GM12878 (cell line): ENCODE measurements at regions not wholly inside any gene's neighbourhood (a gene's known extent, or its start where the extent isn't known, plus 50 kb on each side); places are given as distances from the start of the nearest gene placed in this dataset.

Experiments
- BHLHE40 ChIP-seq, 2 experiments: fragments of 450-650 bp in 1 of 2; IDR thresholded peaks; 2 replicates each; pipeline ENCODE4 v1.6.1; 2011 to 2017; ENCODE audit warnings: low read depth in 2 of 2, borderline replicate concordance in 1 of 2, improper control_type of control experiment in 1 of 2, low read length in 1 of 2, mild to moderate bottlenecking in 1 of 2
- CREB1 ChIP-seq: IDR thresholded peaks from 2 replicates; pipeline ENCODE4 v1.6.1; 2012; ENCODE audit warnings: low read depth, mild to moderate bottlenecking, inconsistent platforms
- CTCF ChIP-seq, 3 experiments: IDR thresholded peaks in 2 of 3; conservative IDR thresholded peaks in 1 of 3; 2 replicates each; pipeline ENCODE4 v1.5.1; 2011; ENCODE audit warnings: low read depth in 3 of 3, low read length in 3 of 3, mild to moderate bottlenecking in 3 of 3, control low read depth in 2 of 3, moderate library complexity in 2 of 3, inconsistent platforms in 1 of 3, mixed read lengths in 1 of 3; ENCODE audit not compliant: control insufficient read depth in 2 of 3, insufficient read depth in 1 of 3; ENCODE audit errors: extremely low read depth in 1 of 3
- E2F8 ChIP-seq: fragments of 450-650 bp; IDR thresholded peaks from 2 replicates; pipeline ENCODE4 v1.6.1; 2018; ENCODE audit warnings: mild to moderate bottlenecking, low read depth, moderate library complexity; ENCODE audit not compliant: partially characterized antibody
- MEF2A ChIP-seq: IDR thresholded peaks from 2 replicates; pipeline ENCODE4 v1.6.1; 2011; ENCODE audit warnings: low read depth, mild to moderate bottlenecking, low read length, moderate library complexity; ENCODE audit not compliant: insufficient read depth
- NKRF ChIP-seq: fragments of 450-650 bp; conservative IDR thresholded peaks from 2 replicates; pipeline ENCODE4 v1.6.1; 2017; ENCODE audit warnings: mild to moderate bottlenecking, moderate library complexity
- PAX8 ChIP-seq: fragments of 450-650 bp; IDR thresholded peaks from 2 replicates; pipeline ENCODE4 v1.6.1; 2017; ENCODE audit warnings: mild to moderate bottlenecking, moderate library complexity
- RAD21 ChIP-seq: IDR thresholded peaks from 2 replicates; pipeline ENCODE4 v1.6.1; 2011; ENCODE audit warnings: mild to moderate bottlenecking, low read depth, low read length, moderate library complexity; ENCODE audit not compliant: insufficient read depth
- ZNF207 ChIP-seq: fragments of 450-650 bp; IDR thresholded peaks from 2 replicates; pipeline ENCODE4 v1.6.1; 2014; ENCODE audit warnings: antibody characterized with exemption, mild to moderate bottlenecking, borderline replicate concordance
- ZNF24 ChIP-seq: fragments of 450-650 bp; IDR thresholded peaks from 2 replicates; pipeline ENCODE4 v1.6.1; 2017; ENCODE audit warnings: antibody characterized with exemption, mild to moderate bottlenecking
- ZZZ3 ChIP-seq: IDR thresholded peaks from 2 replicates; pipeline ENCODE4 v1.6.1; 2011; ENCODE audit warnings: low read depth; ENCODE audit not compliant: control insufficient read depth, insufficient read length

DNA sequence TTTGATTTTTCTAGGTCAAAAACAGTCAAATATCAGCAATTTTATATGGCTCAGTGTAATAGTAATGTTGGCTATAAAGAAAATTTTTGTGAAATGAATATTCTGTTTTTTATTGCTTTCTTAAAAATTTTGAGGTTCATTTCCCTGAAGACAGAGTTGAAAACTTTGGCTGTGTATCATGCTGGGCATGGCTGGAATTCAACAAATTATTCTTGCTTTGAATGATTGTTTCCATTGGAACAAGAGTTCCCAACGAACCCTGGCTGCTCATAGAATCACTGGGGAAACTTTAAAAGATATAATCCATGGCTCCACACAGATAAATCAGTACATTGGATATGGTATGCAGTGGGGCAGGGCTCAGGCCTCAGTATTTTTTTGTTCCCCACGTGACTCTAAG, 118.6 kb downstream of the PLCE1 start (continued):
- no peak for TF ChIP-seq CTCF (IDR thresholded peaks at IDR 0.05 in 2 of 3, conservative IDR thresholded peaks at IDR 0.05 in 1 of 3; ENCODE audit: control insufficient read depth in 2 of 3, extremely low read depth in 1 of 3, insufficient read depth in 1 of 3, low read depth in 3 of 3, low read length in 3 of 3)
- TF ChIP-seq CREB1 = no peak
- no peak for TF ChIP-seq RAD21
- TF ChIP-seq E2F8 = no peak
- no peak for TF ChIP-seq BHLHE40 (IDR thresholded peaks at IDR 0.05; ENCODE audit: borderline replicate concordance in 1 of 2, low read depth in 2 of 2, low read length in 1 of 2)
- no peak for TF ChIP-seq ZNF207
- no peak for TF ChIP-seq PAX8
- no peak for TF ChIP-seq ZNF24
- no peak for TF ChIP-seq MEF2A
- no peak for TF ChIP-seq ZZZ3
- no peak for TF ChIP-seq NKRF
- TF ChIP-seq, all 136 proteins: peak for 0
